GM19463 (cell line): ENCODE measurements at regions not wholly inside any gene's neighbourhood (a gene's known extent, or its start where the extent isn't known, plus 50 kb on each side); places are given as distances from the start of the nearest gene placed in this dataset.

Experiments
- ATAC-seq: cut with Tn5 transposase; IDR thresholded peaks from one replicate; pipeline ENCODE4 v1.9.1; 2021; ENCODE audit warnings: mild to moderate bottlenecking, moderate library complexity; ENCODE audit not compliant: unreplicated experiment

- no peak for ATAC-seq
Observed at GRCh38 chr13:106714271-106714982, 146.5 kb upstream of the ARGLU1 start.

GRCh38 chr13:106712381-106712780, 144.4 kb upstream of the ARGLU1 start:
- no peak for ATAC-seq

DNA sequence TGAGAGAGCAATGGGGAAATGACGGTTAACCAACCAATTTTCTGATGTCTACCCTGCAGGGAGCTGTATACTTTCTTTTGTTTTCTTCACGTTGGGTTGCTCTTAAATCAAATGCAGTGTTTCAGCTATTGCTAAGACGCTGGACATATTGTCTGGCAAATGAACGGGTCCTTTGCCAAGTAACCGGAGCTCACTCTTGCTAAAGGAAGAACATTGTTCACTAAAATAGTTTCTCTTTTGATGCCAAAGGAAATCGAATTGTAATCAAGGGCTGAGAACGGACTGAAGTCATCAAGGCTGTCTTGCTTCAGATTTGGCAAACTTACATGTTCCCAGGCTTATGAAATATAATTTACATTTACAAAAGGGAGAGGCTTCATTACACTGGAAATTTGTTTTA, 142.3 kb upstream of the ARGLU1 start:
- no peak for ATAC-seq

DNA sequence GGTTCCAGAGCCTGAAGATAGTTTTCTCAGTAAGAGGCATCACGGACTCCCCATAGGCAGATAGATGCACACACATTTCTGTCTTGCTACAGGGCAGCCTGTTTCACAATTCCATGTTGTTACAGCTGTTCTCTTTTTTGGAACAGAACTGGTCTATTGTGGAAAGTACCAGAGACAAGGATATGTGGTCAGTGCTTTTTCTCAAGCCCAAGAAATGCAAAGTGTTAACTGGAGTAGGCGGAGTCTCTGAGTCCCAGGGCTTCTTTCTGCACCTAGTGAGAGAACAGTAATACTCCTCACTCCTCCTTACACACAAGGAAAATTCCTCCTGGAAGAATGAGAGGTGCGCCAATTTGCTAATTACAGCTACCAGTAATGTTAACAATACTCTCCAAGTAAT, 141.6 kb upstream of the ARGLU1 start:
- no peak for ATAC-seq

GRCh38 chr13:106702505-106702904, 134.6 kb upstream of the ARGLU1 start:
- ATAC-seq: no peak

DNA sequence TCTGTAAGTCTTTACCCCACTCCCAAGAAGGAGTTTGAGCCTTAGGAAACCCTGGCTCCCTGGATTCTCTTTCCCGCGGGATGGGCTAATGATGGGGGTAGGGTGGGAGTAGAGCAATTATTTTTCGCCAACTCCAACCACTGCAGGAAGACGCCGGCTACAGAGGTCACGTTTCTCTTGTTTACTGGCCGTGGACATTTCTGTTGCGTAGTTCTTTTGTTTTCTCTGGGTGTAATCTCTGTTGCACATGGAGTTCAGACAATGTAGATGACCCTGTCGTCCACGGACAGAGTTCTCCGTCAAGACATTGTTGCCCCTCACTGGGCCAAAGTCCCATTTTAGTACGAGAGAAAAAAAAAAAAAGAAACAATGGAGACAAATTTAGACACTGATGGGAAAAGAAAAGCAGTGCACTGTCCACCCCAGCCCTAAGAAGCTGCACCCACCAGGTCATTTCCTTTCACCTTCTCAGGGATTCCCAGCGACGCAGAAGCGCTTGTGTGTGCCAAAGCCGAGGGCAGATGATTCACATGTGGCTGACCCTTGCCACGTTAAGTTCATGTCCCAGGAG, 133.9 kb upstream of the ARGLU1 start:
- no peak for ATAC-seq

DNA sequence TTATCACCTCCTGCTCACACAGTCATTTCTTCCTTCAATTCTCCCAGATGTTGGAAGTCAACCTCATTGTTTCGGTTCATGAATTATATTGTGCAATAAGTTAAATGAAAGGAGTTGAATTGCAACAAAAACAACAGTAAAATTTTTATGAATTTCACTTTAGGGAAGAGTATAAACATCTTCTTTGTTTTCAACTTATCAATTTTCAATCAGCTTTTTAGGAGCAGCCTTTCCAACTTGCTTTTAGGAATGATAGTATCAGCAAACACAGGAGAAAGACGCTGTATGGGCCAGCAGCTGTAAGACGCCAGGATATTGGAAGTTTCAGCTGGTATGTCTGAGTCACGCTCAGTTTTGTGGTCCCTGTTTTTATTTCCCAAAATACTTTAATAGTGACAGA, 132.5 kb upstream of the ARGLU1 start:
- ATAC-seq: no peak

GRCh38 chr13:106700007-106700406, 132.1 kb upstream of the ARGLU1 start:
- ATAC-seq: no peak

DNA sequence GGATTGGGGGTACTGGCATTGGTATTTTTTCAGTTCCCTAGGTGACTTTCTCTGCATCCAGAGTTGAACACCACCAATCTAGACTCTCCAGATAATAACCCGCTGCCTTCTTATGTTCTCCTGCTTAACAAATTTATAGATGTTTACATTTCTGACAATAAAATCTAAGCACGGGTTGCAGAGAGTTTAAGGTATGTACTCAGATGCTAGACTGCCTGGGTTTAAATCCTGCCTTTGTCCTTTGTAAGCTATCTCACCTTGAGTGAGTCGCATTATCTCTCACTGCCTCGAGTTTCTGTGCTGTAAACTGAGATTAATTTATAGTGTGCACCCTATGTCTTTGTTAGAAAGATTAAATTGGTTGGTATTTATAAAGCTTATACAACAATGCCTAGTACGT, 131.4 kb upstream of the ARGLU1 start:
- ATAC-seq: no peak

GRCh38 chr13:106696719-106697118, 128.8 kb upstream of the ARGLU1 start:
- ATAC-seq: no peak

DNA sequence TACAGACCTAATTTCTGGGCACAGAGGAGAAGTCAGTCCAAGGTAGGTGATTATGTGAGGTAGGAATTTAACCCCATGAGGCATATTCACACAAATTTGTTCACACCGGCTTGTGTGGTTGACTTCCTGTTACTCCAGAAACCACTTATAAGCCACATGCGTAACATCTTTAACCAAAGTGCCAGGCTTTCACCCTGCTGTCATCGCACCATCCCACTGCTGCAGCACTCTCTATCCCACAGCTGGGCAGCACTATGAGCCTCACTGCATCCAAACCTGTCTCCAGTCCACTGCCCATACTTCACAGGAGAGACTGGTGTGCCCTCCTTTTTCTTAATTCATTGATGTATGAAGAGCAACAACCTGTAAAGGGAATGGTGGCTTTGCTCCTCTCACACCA, 128.2 kb upstream of the ARGLU1 start:
- no peak for ATAC-seq

DNA sequence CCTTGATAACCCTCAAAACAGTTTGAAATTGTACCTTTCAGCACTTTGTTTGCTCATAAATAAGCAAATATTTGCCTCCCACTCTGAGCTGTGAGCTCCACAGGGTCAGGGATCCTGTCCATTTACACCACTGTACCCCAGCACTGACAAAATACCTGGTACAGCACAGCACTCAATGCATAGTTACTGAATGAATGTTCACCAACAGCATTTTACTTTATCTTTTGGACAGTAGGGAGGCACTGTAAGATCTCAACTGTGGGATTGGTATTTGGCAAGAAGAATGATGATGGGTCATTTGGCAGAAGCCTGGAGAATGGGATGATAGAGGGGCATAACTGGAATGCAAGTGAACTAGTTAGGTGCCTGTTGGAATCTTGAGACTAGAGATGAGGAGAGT, 127.2 kb upstream of the ARGLU1 start:
- no peak for ATAC-seq

- ATAC-seq: no peak
Observed at GRCh38 chr13:106691861-106692260, 123.9 kb upstream of the ARGLU1 start.

DNA sequence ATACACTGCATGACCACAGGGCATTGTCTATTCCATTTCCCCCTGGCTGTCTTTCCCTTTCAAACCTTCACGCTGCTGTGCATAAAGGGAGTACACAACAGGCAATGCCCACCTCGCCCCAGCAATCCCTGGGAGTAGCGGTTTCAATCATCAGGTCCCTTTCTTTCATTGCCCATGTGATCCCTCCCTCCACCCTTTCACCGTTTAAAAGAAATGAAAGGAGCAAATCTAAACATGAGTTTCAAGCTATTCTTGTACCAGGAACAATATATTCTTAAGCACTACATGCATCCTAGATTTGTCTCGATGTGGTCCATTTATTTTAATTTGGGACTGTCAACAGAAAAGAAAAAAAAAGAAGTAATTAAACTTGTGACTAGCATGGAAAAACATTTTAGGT, 123.4 kb upstream of the ARGLU1 start:
- ATAC-seq: no peak

DNA sequence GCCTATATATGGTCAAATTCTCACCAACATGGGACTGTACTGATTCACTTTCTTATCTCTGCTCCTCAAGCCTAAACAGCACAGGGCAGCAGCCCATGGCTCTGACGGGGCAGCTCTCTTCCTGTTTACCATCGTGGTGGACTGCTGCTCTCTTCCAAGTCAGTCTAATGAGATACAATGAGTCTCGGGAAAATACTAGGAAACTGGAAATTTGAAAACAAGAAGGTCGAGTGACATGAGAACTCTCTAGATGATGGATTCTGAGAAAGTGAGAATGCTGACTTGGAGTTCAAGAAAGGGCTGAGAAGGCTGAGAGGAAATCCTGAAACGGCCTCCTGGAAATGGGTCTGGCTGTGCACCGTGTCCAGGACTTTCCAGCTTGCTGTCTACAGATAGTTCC, 122.8 kb upstream of the ARGLU1 start:
- no peak for ATAC-seq

DNA sequence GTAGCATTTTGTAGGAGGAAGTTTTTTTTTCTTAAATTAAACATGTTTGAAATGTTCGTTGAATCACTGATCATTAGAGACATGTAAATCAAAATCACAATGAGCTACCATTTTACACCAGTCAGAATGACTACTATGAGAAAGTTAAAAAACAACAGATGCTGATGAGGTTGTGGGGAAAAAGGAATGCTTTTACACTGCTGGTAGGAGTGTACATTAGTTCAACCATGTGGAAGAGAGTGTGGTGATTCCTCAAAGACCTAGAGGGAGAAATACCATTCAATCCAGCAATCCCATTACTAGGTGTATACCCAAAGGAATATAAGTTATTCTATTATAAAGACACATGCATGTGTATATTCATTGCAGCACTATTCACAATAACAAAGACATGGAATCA, 122.0 kb upstream of the ARGLU1 start:
- no peak for ATAC-seq

- no peak for ATAC-seq
Observed at GRCh38 chr13:106688940-106689339, 121.0 kb upstream of the ARGLU1 start.

- no peak for ATAC-seq
Observed at GRCh38 chr13:106686163-106686562, 118.2 kb upstream of the ARGLU1 start.

DNA sequence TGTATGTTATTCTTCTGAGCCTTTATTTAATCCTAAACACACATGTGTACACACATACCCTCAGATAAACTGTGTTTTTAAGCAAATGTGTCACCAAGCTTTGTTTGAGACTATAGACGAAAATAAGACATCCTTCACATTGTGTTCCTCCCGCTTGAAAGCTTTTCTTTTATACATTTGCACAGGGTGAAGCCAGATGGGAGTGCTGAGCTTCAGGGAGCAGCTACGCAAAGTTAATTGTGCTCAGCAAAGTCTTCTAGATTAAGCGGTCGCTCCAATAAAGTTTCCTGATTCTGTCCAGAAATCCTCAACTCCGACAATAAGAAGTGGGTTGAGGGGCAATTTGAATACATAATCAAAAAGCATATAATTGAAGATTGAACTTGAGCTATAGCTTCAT, 117.2 kb upstream of the ARGLU1 start:
- no peak for ATAC-seq

GRCh38 chr13:106683918-106684317, 116.0 kb upstream of the ARGLU1 start:
- ATAC-seq: no peak

DNA sequence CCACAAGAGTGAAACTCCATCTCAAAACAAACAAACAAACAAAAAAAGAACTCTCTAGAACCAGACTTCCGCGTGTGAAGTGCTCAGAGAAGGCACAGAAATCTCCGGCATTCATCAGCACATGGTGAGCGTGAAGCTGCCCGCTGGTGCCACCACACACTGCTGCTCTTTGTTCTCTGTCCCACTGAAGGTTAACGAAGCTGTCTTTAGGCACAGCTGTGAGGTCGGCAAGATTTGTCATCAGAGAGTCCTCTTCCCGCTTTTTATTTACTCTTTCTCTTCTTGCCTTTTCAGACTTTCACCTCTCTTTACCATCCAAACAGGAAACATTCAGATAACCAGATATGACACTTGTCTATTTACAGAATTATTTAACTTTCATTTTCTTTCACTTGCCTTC, 115.2 kb upstream of the ARGLU1 start:
- ATAC-seq: no peak

DNA sequence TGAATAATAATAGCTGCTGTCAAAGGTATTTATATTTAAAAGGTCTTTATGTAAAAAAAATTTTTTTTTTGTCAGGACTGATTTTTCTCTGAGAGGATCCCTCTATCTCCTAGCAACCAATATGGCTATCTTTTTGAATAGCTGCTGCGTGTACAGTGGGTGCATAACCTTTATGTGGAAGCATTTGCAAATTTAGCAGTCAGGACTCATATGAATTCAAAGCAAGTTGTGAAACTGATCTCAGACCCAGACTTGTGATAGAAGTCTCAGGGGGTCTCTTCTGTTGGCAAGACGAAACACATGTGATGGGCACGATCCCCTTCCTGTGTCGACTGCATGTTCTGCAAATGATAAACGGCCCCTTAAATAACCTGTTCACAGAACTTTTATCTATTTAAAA, 114.1 kb upstream of the ARGLU1 start:
- no peak for ATAC-seq

DNA sequence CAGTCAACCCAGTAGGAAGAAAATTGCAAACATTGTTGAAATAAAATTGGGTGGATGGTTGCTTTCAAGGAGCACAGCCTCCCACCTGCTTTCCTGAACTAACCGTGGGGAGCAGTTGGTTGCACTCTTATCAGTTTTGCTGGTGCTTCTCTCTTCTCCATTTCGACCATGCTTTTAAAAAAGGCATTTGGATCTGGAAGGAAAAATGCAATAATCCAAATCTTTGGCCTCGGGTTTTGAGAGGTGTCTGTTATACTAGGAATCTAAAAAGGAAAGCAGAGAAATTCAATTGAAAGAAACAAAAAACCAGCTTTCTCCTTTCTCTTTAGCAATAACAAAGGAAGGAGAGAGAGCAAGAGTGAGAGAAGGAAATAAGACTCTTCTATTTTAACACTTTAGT, 113.6 kb upstream of the ARGLU1 start:
- no peak for ATAC-seq
